SK-N-SH treated with all-trans-retinoic acid at 6 μM for 48 hours (cell line): ENCODE measurements at regions not wholly inside any gene's neighbourhood (a gene's known extent, or its start where the extent isn't known, plus 50 kb on each side); places are given as distances from the start of the nearest gene placed in this dataset.

Source experiments
- BACH2 ChIP-seq: fragments of 250-450 bp; sonication (Bioruptor Pico); IDR thresholded peaks from 2 replicates; pipeline ENCODE4 v1.9.0; 2021; ENCODE audit warnings: mild to moderate bottlenecking, borderline replicate concordance
- ISL1 ChIP-seq: fragments of 250-450 bp; sonication (Bioruptor Pico); IDR thresholded peaks from 2 replicates; pipeline ENCODE4 v2.1.2; 2022; ENCODE audit warnings: mild to moderate bottlenecking, moderate library complexity
- OSR1 ChIP-seq: fragments of 250-450 bp; sonication (Bioruptor Pico); IDR thresholded peaks from 2 replicates; pipeline ENCODE4 v1.8.0; 2022; ENCODE audit warnings: moderate library complexity, mild to moderate bottlenecking, inconsistent platforms
- RARB ChIP-seq: fragments of 250-450 bp; sonication (Bioruptor Pico); IDR thresholded peaks from 2 replicates; pipeline ENCODE4 v1.8.0; 2021; ENCODE audit warnings: mild to moderate bottlenecking, moderate library complexity
- SNAI2 ChIP-seq: fragments of 250-450 bp; sonication (Bioruptor Pico); IDR thresholded peaks from 2 replicates; pipeline ENCODE4 v1.5.0; 2020; ENCODE audit warnings: mild to moderate bottlenecking, moderate library complexity
- ZFP30 ChIP-seq: fragments of 450-650 bp; formaldehyde crosslinking; IDR thresholded peaks from 2 replicates; pipeline ENCODE4 v1.5.0; 2022; ENCODE audit warnings: mild to moderate bottlenecking, moderate library complexity
- ZNF70 ChIP-seq: fragments of 450-650 bp; formaldehyde crosslinking; IDR thresholded peaks from 2 replicates; pipeline ENCODE4 v1.5.0; 2020; ENCODE audit warnings: mild to moderate bottlenecking, moderate library complexity
- TF ChIP-seq, protein P1 (sequence below): fragments of 250-450 bp; sonication (Bioruptor Pico); IDR thresholded peaks from 2 replicates; pipeline ENCODE4 v1.5.1; 2020; ENCODE audit warnings: low read depth, mild to moderate bottlenecking, moderate library complexity
- TF ChIP-seq, protein P2 (sequence below): fragments of 250-450 bp; sonication (Bioruptor Pico); IDR thresholded peaks from 2 replicates; pipeline ENCODE4 v1.8.0; 2020; ENCODE audit warnings: mild to moderate bottlenecking, moderate library complexity, borderline replicate concordance

DNA sequence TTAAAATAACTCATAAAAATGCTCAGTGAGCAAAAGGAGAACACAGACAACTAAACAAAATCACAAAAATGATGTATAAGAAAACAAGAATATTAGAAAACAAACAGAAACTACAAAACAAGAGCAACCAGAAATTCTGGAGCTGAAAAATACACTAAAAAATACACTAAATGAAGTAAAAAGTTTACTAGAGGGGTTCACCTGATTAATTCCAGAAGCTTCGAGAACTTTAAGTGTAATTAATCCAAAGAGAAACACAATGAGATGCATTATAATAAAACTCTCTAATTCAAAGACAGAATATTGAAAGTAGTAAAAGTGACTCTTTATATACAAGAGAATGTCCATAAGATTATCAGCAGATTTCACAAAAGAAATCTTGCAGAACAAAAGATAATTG is 558.4 kb downstream of the CCER1 start:
- TF ChIP-seq, protein P1, sequence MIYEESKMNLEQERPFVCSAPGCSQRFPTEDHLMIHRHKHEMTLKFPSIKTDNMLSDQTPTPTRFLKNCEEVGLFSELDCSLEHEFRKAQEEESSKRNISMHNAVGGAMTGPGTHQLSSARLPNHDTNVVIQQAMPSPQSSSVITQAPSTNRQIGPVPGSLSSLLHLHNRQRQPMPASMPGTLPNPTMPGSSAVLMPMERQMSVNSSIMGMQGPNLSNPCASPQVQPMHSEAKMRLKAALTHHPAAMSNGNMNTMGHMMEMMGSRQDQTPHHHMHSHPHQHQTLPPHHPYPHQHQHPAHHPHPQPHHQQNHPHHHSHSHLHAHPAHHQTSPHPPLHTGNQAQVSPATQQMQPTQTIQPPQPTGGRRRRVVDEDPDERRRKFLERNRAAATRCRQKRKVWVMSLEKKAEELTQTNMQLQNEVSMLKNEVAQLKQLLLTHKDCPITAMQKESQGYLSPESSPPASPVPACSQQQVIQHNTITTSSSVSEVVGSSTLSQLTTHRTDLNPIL (CRISPR knock-in tag) = no peak
- TF ChIP-seq SNAI2 (CRISPR knock-in tag) (no peak), ZFP30 (CRISPR knock-in tag) (no peak), BACH2 (CRISPR knock-in tag) (no peak), ISL1 (CRISPR knock-in tag) (no peak), RARB (no peak), OSR1 (CRISPR knock-in tag) (no peak), ZNF70 (CRISPR knock-in tag) (no peak)
- TF ChIP-seq, protein P2, sequence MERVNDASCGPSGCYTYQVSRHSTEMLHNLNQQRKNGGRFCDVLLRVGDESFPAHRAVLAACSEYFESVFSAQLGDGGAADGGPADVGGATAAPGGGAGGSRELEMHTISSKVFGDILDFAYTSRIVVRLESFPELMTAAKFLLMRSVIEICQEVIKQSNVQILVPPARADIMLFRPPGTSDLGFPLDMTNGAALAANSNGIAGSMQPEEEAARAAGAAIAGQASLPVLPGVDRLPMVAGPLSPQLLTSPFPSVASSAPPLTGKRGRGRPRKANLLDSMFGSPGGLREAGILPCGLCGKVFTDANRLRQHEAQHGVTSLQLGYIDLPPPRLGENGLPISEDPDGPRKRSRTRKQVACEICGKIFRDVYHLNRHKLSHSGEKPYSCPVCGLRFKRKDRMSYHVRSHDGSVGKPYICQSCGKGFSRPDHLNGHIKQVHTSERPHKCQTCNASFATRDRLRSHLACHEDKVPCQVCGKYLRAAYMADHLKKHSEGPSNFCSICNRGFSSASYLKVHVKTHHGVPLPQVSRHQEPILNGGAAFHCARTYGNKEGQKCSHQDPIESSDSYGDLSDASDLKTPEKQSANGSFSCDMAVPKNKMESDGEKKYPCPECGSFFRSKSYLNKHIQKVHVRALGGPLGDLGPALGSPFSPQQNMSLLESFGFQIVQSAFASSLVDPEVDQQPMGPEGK (CRISPR knock-in tag) = no peak
